Muscle layer of colon (tissue), 2 donors: ENCODE measurements at regions not wholly inside any gene's neighbourhood (a gene's known extent, or its start where the extent isn't known, plus 50 kb on each side); places are given as distances from the start of the nearest gene placed in this dataset.
"Not testable (repeated sequence)": the region's sequence is repeated elsewhere in the genome, so short reads cannot be mapped to it uniquely, and the experiment has no call there.

Experiments
- H3K27ac ChIP-seq: one replicate; pipeline ENCODE4 v1.7.0; 2013; ENCODE audit warnings: low read depth, mild to moderate bottlenecking, low read length, moderate library complexity
- H3K27me3 ChIP-seq, 2 donors: one replicate each; pipeline ENCODE4 v1.7.0; 2013; ENCODE audit warnings: low read length in 2 of 2, mild to moderate bottlenecking in 2 of 2; ENCODE audit not compliant: insufficient read depth in 2 of 2, control insufficient read depth in 1 of 2
- H3K36me3 ChIP-seq: one replicate; pipeline ENCODE4 v1.7.0; 2013; ENCODE audit warnings: mild to moderate bottlenecking, low read length; ENCODE audit not compliant: insufficient read depth
- H3K4me1 ChIP-seq: one replicate; pipeline ENCODE4 v1.7.0; 2013; ENCODE audit warnings: mild to moderate bottlenecking, low read length; ENCODE audit not compliant: insufficient read depth
- H3K4me3 ChIP-seq, 2 donors: one replicate each; pipeline ENCODE4 v1.7.0; 2013; ENCODE audit warnings: low read length in 2 of 2, low read depth in 1 of 2, mild to moderate bottlenecking in 1 of 2, moderate library complexity in 1 of 2
- H3K9ac ChIP-seq: one replicate; pipeline ENCODE4 v1.7.0; 2013; ENCODE audit warnings: low read length
- H3K9me3 ChIP-seq: one replicate; pipeline ENCODE4 v1.7.0; 2013; ENCODE audit warnings: mild to moderate bottlenecking, low read length
- donor health status: abdominal sarcoma.
- donor health status: Adenocarcinoma of cecum.

- not testable (repeated sequence) for H3K9me3 ChIP-seq, H3K9ac ChIP-seq, H3K4me3 ChIP-seq
Observed at GRCh38 chr7:32729335-32729675, 162.3 kb downstream of the KBTBD2 start.

GRCh38 chr7:32728412-32729334 lies 162.9 kb downstream of the KBTBD2 start:
- H3K27ac ChIP-seq = peak overlapping the region; percentile 68
- not testable (repeated sequence) for H3K4me1 ChIP-seq, H3K9ac ChIP-seq, H3K9me3 ChIP-seq, H3K36me3 ChIP-seq, H3K27me3 ChIP-seq
- H3K4me3 ChIP-seq = peak overlapping the region; percentile 41 to 54

More at GRCh38 chr7:32729335-32729675, 162.3 kb downstream of the KBTBD2 start:
- H3K27me3 ChIP-seq, H3K4me1 ChIP-seq, H3K36me3 ChIP-seq, H3K27ac ChIP-seq: not testable (repeated sequence)

GRCh38 chr7:32727483-32728411 lies 163.8 kb downstream of the KBTBD2 start:
- peak overlapping the region; percentile 68 for H3K27ac ChIP-seq
- H3K9ac ChIP-seq, H3K27me3 ChIP-seq, H3K4me1 ChIP-seq, H3K9me3 ChIP-seq, H3K36me3 ChIP-seq: not testable (repeated sequence)
- H3K4me3 ChIP-seq = peak overlapping the region; percentile 0 to 54

- H3K27me3 ChIP-seq, H3K9ac ChIP-seq, H3K4me1 ChIP-seq, H3K27ac ChIP-seq, H3K4me3 ChIP-seq, H3K9me3 ChIP-seq, H3K36me3 ChIP-seq: not testable (repeated sequence)
Observed at GRCh38 chr7:32722837-32723236, 168.7 kb downstream of the KBTBD2 start.

GRCh38 chr7:32694182-32694581 lies 197.4 kb downstream of the KBTBD2 start:
- Histone ChIP-seq H3K4me1 (no peaks in the 10 kb centered on the region), H3K36me3 (no peaks in the 10 kb centered on the region), H3K9me3 (no peaks in the 10 kb centered on the region)

GRCh38 chr7:32691965-32692815 lies 196.9 kb downstream of the AVL9 start:
- H3K4me1 ChIP-seq, H3K4me3 ChIP-seq, H3K9ac ChIP-seq, H3K36me3 ChIP-seq, H3K27me3 ChIP-seq, H3K9me3 ChIP-seq, H3K27ac ChIP-seq: not testable (repeated sequence)

More at GRCh38 chr7:32694182-32694581, 197.4 kb downstream of the KBTBD2 start:
- H3K4me3 ChIP-seq = no peak overlapping the region
- H3K27me3 ChIP-seq = no peaks in the 10 kb centered on the region
- H3K27ac ChIP-seq = no peak overlapping the region
- no peak overlapping the region for H3K9ac ChIP-seq

GRCh38 chr7:32688092-32688491 lies 192.8 kb downstream of the AVL9 start:
- H3K4me3 ChIP-seq, H3K27me3 ChIP-seq, H3K4me1 ChIP-seq, H3K36me3 ChIP-seq, H3K9ac ChIP-seq, H3K27ac ChIP-seq, H3K9me3 ChIP-seq: not testable (repeated sequence)

GRCh38 chr7:32681174-32681518 lies 185.9 kb downstream of the AVL9 start:
- Histone ChIP-seq H3K9me3 (no peaks in the 10 kb centered on the region), H3K27me3 (no peaks in the 10 kb centered on the region), H3K9ac (no peak overlapping the region), H3K4me1 (no peaks in the 10 kb centered on the region), H3K4me3 (no peak overlapping the region), H3K27ac (no peak overlapping the region), H3K36me3 (no peaks in the 10 kb centered on the region)

GRCh38 chr7:32680259-32681173 lies 185.2 kb downstream of the AVL9 start:
- no peaks in the 10 kb centered on the region for H3K27me3 ChIP-seq
- no peak overlapping the region for H3K27ac ChIP-seq
- H3K9me3 ChIP-seq = no peaks in the 10 kb centered on the region
- H3K4me3 ChIP-seq = no peak overlapping the region
- no peak overlapping the region for H3K9ac ChIP-seq
- H3K36me3 ChIP-seq = no peaks in the 10 kb centered on the region
- H3K4me1 ChIP-seq = no peaks in the 10 kb centered on the region

- Histone ChIP-seq H3K9ac (no peak overlapping the region), H3K4me3 (no peak overlapping the region), H3K36me3 (no peaks in the 10 kb centered on the region), H3K4me1 (no peaks in the 10 kb centered on the region), H3K27me3 (no peaks in the 10 kb centered on the region), H3K9me3 (no peaks in the 10 kb centered on the region), H3K27ac (no peak overlapping the region)
Observed at GRCh38 chr7:32679192-32679591, 183.9 kb downstream of the AVL9 start.
